Mesendoderm (in vitro differentiated cells): ENCODE measurements at regions not wholly inside any gene's neighbourhood (a gene's known extent, or its start where the extent isn't known, plus 50 kb on each side); places are given as distances from the start of the nearest gene placed in this dataset. TPM values are rescaled to one million over a fixed set of nuclear protein-coding genes. Genes with fewer than 3 reads are reported as not detected.
A peak's percentile ranks its signal among the peaks of the same experiment; 100 is the strongest.

Experiments
- DNase-seq: peaks from one replicate; pipeline ENCODE4 v3.0.0; 2013
- H2AK5ac ChIP-seq: 2 replicates; pipeline ENCODE4 v1.6.1; 2013; ENCODE audit warnings: low read length, inconsistent platforms
- H2BK120ac ChIP-seq: 2 replicates; pipeline ENCODE4 v1.6.1; 2013; ENCODE audit warnings: low read depth, mild to moderate bottlenecking, low read length, moderate library complexity, mixed read lengths
- H2BK15ac ChIP-seq: replicated peaks from 2 replicates; pipeline ENCODE4 v1.6.1; 2013; ENCODE audit warnings: low read depth, mild to moderate bottlenecking, moderate library complexity
- H2BK5ac ChIP-seq: 2 replicates; pipeline ENCODE4 v1.6.1; 2013; ENCODE audit warnings: low read length, inconsistent platforms
- H3K18ac ChIP-seq: 2 replicates; pipeline ENCODE4 v1.6.1; 2013; ENCODE audit warnings: mild to moderate bottlenecking, low read length, mixed read lengths
- H3K23ac ChIP-seq: one replicate; pipeline ENCODE4 v1.6.1; 2013; ENCODE audit warnings: low read length
- H3K27ac ChIP-seq: 2 replicates; pipeline ENCODE4 v1.5.1; 2013; ENCODE audit warnings: low read depth, mild to moderate bottlenecking, inconsistent platforms, low read length, moderate library complexity
- H3K27me3 ChIP-seq: 2 replicates; pipeline ENCODE4 v1.6.1; 2013; ENCODE audit warnings: low read length, control low read depth, mild to moderate bottlenecking, inconsistent platforms; ENCODE audit not compliant: insufficient read depth, poor library complexity
- H3K36me3 ChIP-seq: 2 replicates; pipeline ENCODE4 v1.6.1; 2013; ENCODE audit warnings: low read length, inconsistent platforms; ENCODE audit not compliant: control insufficient read depth, insufficient read depth
- H3K4ac ChIP-seq: one replicate; pipeline ENCODE4 v1.6.1; 2013; ENCODE audit warnings: low read depth, mild to moderate bottlenecking, low read length, moderate library complexity
- H3K4me1 ChIP-seq: 2 replicates; pipeline ENCODE4 v1.6.1; 2013; ENCODE audit warnings: low read depth, low read length, inconsistent platforms; ENCODE audit not compliant: control insufficient read depth
- H3K4me2 ChIP-seq: 2 replicates; pipeline ENCODE4 v1.6.1; 2013; ENCODE audit warnings: low read length
- H3K4me3 ChIP-seq: 2 replicates; pipeline ENCODE4 v1.5.1; 2013; ENCODE audit warnings: mild to moderate bottlenecking, low read length
- H3K56ac ChIP-seq: one replicate; pipeline ENCODE4 v1.6.1; 2013; ENCODE audit warnings: low read length
- H3K79me1 ChIP-seq: 2 replicates; pipeline ENCODE4 v1.6.1; 2013; ENCODE audit warnings: low read length, inconsistent platforms
- H3K79me2 ChIP-seq: 2 replicates; pipeline ENCODE4 v1.6.1; 2013; ENCODE audit warnings: mild to moderate bottlenecking, low read length; ENCODE audit not compliant: control insufficient read depth, insufficient read depth
- H3K9ac ChIP-seq: 2 replicates; pipeline ENCODE4 v1.6.1; 2013; ENCODE audit warnings: low read length, inconsistent platforms
- H4K5ac ChIP-seq: one replicate; pipeline ENCODE4 v1.6.1; 2013; ENCODE audit warnings: low read length
- H4K8ac ChIP-seq: one replicate; pipeline ENCODE4 v1.6.1; 2013; ENCODE audit warnings: low read depth, mild to moderate bottlenecking, control low read depth, low read length, moderate library complexity
- WGBS: extraction: QIAGEN DNeasy Blood & Tissue Kit; methylation state at CpG from one replicate; pipeline ENCODE4 v1.1.7; 2013; ENCODE audit warnings: low lambda C conversion rate, missing lambda C conversion rate; ENCODE audit not compliant: insufficient coverage; ENCODE audit errors: extremely low coverage; 5-methylcytosine and 5-hydroxymethylcytosine counted together
- small RNA-seq: library from polyadenylated mRNA; stranded (forward); fragments of <200 nt; extraction: miRNeasy Mini kit (QIAGEN cat#:217004); gene quantifications from one replicate; pipeline ENCODE3, GENCODE V24; 2013; ENCODE audit not compliant: insufficient read depth

DNA sequence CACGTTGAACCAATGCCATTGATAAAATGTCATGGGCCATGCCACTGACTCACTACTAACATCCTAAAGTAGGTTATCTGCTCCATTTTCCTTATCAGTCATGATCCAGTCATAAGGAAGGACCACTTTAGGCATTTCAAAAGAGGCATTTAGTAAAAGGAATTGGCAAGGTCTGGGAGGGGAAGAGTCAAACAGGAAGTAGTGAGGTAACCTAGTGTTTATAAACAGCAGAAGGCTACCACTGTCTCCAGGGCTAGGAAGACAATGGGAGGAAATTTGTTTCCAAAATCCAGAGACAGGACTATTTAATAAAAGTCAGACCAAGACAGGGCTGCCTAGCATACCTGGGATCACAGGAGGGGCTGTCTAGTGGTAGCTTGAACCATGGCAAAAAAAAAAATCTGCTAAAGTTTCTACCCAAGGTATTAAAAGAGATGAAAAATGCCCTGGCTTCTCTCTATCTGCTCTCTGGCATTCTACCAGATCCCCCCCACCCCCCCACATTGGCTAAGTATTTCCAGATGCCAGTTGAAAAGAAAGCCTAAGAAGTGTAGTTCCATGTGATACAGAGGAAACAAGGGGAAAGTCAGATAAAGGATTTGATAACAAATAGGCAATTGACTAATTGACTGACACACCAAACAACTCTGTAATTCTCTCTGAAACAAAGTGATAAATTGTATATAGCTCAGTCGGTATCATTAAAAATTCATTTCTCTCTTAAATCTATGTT is 50.4 kb upstream of the C11orf87 start:
- H3K4me1 ChIP-seq, result no peaks in the 10 kb centered on the region
- H2BK5ac ChIP-seq, result no peak overlapping the region
- WGBS, result no CpG with 5 or more reads among the region's 2 CpGs
- H3K27ac ChIP-seq, result no peak overlapping the region
- H4K5ac ChIP-seq, result no peak overlapping the region
- no peaks in the 10 kb centered on the region for H3K36me3 ChIP-seq
- no peak overlapping the region for H3K4ac ChIP-seq
- no peak overlapping the region for H3K23ac ChIP-seq
- no peak overlapping the region for H3K4me2 ChIP-seq
- H2AK5ac ChIP-seq, result no peak overlapping the region
- H4K8ac ChIP-seq, result no peak overlapping the region
- H3K56ac ChIP-seq, result no peak overlapping the region
- H3K18ac ChIP-seq, result no peak overlapping the region
- no peak overlapping the region for H3K9ac ChIP-seq
- H3K27me3 ChIP-seq, result no peaks in the 10 kb centered on the region
- H3K4me3 ChIP-seq, result no peak overlapping the region
- H2BK120ac ChIP-seq, result no peak overlapping the region
- H3K79me1 ChIP-seq, result no peaks in the 10 kb centered on the region
- H3K79me2 ChIP-seq, result no peaks in the 10 kb centered on the region
- H2BK15ac ChIP-seq, result no peak overlapping the region
- DNase-seq, result peak; percentile 55

Small RNAs in the stretch of these regions (small RNA-seq; reads per million reads assigned to genes)
- gene RF00157 (not detected), gene RNA5SP349 (0.72 reads per million), gene RNU6-654P (not detected)
